CD14-positive monocyte (primary cell): ENCODE measurements at regions not wholly inside any gene's neighbourhood (a gene's known extent, or its start where the extent isn't known, plus 50 kb on each side); places are given as distances from the start of the nearest gene placed in this dataset.

Source experiments
- DNase-seq, 3 donors: peaks; one replicate each; pipeline ENCODE4 v3.0.0-alpha.2; 2011 to 2022
- H2AFZ ChIP-seq: 2 replicates; pipeline ENCODE4 v1.6.0; 2012; ENCODE audit warnings: mild to moderate bottlenecking, low read depth, low read length, inconsistent platforms; ENCODE audit not compliant: insufficient read depth, poor library complexity, severe bottlenecking
- H3K27ac ChIP-seq, 2 donors: 1 replicate in 1 of 2; 2 replicates in 1 of 2; pipeline ENCODE4 v1.5.1; 2012 to 2013; ENCODE audit warnings: low read length in 2 of 2, control low read depth in 1 of 2, inconsistent platforms in 1 of 2, low read depth in 1 of 2, mild to moderate bottlenecking in 1 of 2
- H3K27me3 ChIP-seq, 2 donors: one replicate each; pipeline versions ENCODE4 v1.6.0 to v1.6.1; 2011 to 2013; ENCODE audit warnings: low read length in 2 of 2; ENCODE audit not compliant: control insufficient read depth in 2 of 2, insufficient read depth in 2 of 2
- H3K36me3 ChIP-seq, 2 donors: replicated peaks in 1 of 2; 1 replicate in 1 of 2; 2 replicates in 1 of 2; pipeline versions ENCODE4 v1.5.1 to v1.6.1; 2012 to 2013; ENCODE audit warnings: low read length in 2 of 2, control low read depth in 1 of 2, inconsistent platforms in 1 of 2, mild to moderate bottlenecking in 1 of 2; ENCODE audit not compliant: insufficient read depth in 2 of 2, control insufficient read depth in 1 of 2
- H3K4me1 ChIP-seq, 2 donors: 1 replicate in 1 of 2; 2 replicates in 1 of 2; pipeline versions ENCODE4 v1.5.1 to v1.6.1; 2012 to 2013; ENCODE audit warnings: low read length in 2 of 2, control low read depth in 1 of 2, inconsistent platforms in 1 of 2, mild to moderate bottlenecking in 1 of 2, moderate library complexity in 1 of 2; ENCODE audit not compliant: insufficient read depth in 2 of 2, control insufficient read depth in 1 of 2
- H3K4me2 ChIP-seq: replicated peaks from 2 replicates; pipeline ENCODE3; 2012; ENCODE audit warnings: low read length, moderate library complexity, mild to moderate bottlenecking; ENCODE audit not compliant: poor library complexity, severe bottlenecking; ENCODE audit errors: extremely low read depth
- H3K4me3 ChIP-seq, 3 experiments: fragments of 200-600 bp in 1 of 3; sonication (generic) in 1 of 3; replicated peaks in 1 of 3; 1 replicate in 2 of 3; 2 replicates in 1 of 3; pipeline ENCODE4 v1.5.1; 2011 to 2013; ENCODE audit warnings: low read length in 3 of 3, mild to moderate bottlenecking in 3 of 3, control low read depth in 2 of 3, low read depth in 2 of 3, inconsistent platforms in 1 of 3, moderate library complexity in 1 of 3
- H3K79me2 ChIP-seq: 2 replicates; pipeline ENCODE4 v1.6.0; 2012; ENCODE audit warnings: mild to moderate bottlenecking, control low read depth, inconsistent platforms, low read length, moderate library complexity; ENCODE audit not compliant: insufficient read depth
- H3K9ac ChIP-seq: 2 replicates; pipeline ENCODE4 v1.6.0; 2017; ENCODE audit warnings: low read length, mild to moderate bottlenecking; ENCODE audit not compliant: insufficient read depth, poor library complexity, severe bottlenecking
- H3K9me3 ChIP-seq, 2 donors: replicated peaks in 1 of 2; 1 replicate in 1 of 2; 2 replicates in 1 of 2; pipeline versions ENCODE4 v1.5.1 to v1.6.1; 2012 to 2013; ENCODE audit warnings: low read length in 2 of 2, control low read depth in 1 of 2; ENCODE audit not compliant: control insufficient read depth in 1 of 2, insufficient read depth in 1 of 2
- H4K20me1 ChIP-seq: 2 replicates; pipeline ENCODE4 v1.6.0; 2012; ENCODE audit warnings: mild to moderate bottlenecking, low read length, control low read depth, moderate library complexity; ENCODE audit not compliant: insufficient read depth
- H3K27ac Mint-ChIP-seq, 7 donors: one replicate each; pipeline ENCODE4 v1.8.0; 2020; ENCODE audit warnings: mild to moderate bottlenecking in 7 of 7, mixed read lengths in 7 of 7, moderate library complexity in 6 of 7, inconsistent platforms in 2 of 7
- H3K27me3 Mint-ChIP-seq, 3 donors: one replicate each; pipeline ENCODE4 v1.8.0; 2021 to 2022; ENCODE audit warnings: low read depth in 3 of 3, mild to moderate bottlenecking in 3 of 3, mixed read lengths in 3 of 3, moderate library complexity in 3 of 3, inconsistent platforms in 1 of 3
- H3K36me3 Mint-ChIP-seq, 2 donors: one replicate each; pipeline ENCODE4 v1.8.0; 2020; ENCODE audit warnings: mixed read lengths in 2 of 2, inconsistent platforms in 1 of 2, mild to moderate bottlenecking in 1 of 2
- H3K4me1 Mint-ChIP-seq: one replicate; pipeline ENCODE4 v1.8.0; 2020; ENCODE audit warnings: mild to moderate bottlenecking, mixed read lengths
- H3K4me3 Mint-ChIP-seq, 2 donors: one replicate each; pipeline ENCODE4 v1.8.0; 2020; ENCODE audit warnings: mild to moderate bottlenecking in 2 of 2, mixed read lengths in 2 of 2, moderate library complexity in 1 of 2
- H3K9me3 Mint-ChIP-seq, 7 donors: one replicate each; pipeline ENCODE4 v1.8.0; 2020 to 2022; ENCODE audit warnings: mixed read lengths in 7 of 7, mild to moderate bottlenecking in 6 of 7, moderate library complexity in 6 of 7, inconsistent platforms in 2 of 7
- WGBS: methylation state at CpG from one replicate; pipeline ENCODE4 v1.1.5; 2013; ENCODE audit warnings: missing lambda C conversion rate; ENCODE audit not compliant: insufficient coverage; 5-methylcytosine and 5-hydroxymethylcytosine counted together
- intact Hi-C, 2 donors: fragments of 100-400 bp; cut with micrococcal nuclease; formaldehyde crosslinking; loops; one replicate each; pipeline versions ENCODE4 v1.15.0 to v1.15.1; 2023
- TF ChIP-seq, protein P1 (sequence below): fragments of 200-600 bp; IDR thresholded peaks from one replicate; pipeline ENCODE4 v1.8.0; 2022; ENCODE audit warnings: antibody characterized with exemption, mild to moderate bottlenecking

DNA sequence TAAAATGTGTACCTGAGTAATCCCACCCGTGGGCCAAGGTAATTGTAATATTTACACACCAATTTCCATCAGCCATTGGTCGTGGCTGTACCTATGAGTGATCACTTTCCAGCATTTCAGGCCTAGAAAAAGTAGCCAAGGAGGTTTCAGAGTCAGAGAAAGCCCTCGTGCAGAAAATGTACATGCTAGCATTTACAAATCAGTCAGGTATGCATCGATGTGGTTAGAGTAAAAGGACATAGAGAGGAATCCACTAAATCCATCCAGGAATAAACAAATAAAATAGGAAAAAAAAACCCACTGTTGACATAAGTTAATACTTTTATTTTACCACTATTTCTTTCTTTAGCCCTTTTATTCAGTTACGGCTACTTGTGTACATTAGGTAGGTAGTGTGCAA lies 256.8 kb downstream of the TRIML1 start:
- H3K4me2 ChIP-seq: no peak overlapping the region
- peaks cover 4 to 31% of the 10 kb centered on the region in 2 donors for H3K9me3 ChIP-seq
- no peaks in the 10 kb centered on the region for H3K36me3 Mint-ChIP-seq
- TF ChIP-seq, protein P1, sequence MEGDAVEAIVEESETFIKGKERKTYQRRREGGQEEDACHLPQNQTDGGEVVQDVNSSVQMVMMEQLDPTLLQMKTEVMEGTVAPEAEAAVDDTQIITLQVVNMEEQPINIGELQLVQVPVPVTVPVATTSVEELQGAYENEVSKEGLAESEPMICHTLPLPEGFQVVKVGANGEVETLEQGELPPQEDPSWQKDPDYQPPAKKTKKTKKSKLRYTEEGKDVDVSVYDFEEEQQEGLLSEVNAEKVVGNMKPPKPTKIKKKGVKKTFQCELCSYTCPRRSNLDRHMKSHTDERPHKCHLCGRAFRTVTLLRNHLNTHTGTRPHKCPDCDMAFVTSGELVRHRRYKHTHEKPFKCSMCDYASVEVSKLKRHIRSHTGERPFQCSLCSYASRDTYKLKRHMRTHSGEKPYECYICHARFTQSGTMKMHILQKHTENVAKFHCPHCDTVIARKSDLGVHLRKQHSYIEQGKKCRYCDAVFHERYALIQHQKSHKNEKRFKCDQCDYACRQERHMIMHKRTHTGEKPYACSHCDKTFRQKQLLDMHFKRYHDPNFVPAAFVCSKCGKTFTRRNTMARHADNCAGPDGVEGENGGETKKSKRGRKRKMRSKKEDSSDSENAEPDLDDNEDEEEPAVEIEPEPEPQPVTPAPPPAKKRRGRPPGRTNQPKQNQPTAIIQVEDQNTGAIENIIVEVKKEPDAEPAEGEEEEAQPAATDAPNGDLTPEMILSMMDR: no peak
- H3K9ac ChIP-seq: no peak overlapping the region
- no peak for DNase-seq
- H3K27me3 Mint-ChIP-seq: peaks cover 0 to 2% (median 0%) of the 10 kb centered on the region in 3 donors
- H3K27me3 ChIP-seq: no peaks in the 10 kb centered on the region
- intact Hi-C loops: no loop called here
- no peak overlapping the region for H3K4me3 ChIP-seq
- H3K4me1 Mint-ChIP-seq: no peaks in the 10 kb centered on the region
- 61% methylated on average over 2 of the region's 5 CpGs for WGBS
- no peaks in the 10 kb centered on the region for H4K20me1 ChIP-seq
- no peaks in the 10 kb centered on the region for H3K79me2 ChIP-seq
- peaks cover 8 to 27% (median 14%) of the 10 kb centered on the region in 7 donors for H3K9me3 Mint-ChIP-seq
- no peak overlapping the region for H3K27ac ChIP-seq
- no peak overlapping the region for H2AFZ ChIP-seq
- no peaks in the 10 kb centered on the region for H3K36me3 ChIP-seq
- no peak overlapping the region for H3K27ac Mint-ChIP-seq
- H3K4me3 Mint-ChIP-seq: no peak overlapping the region
- no peaks in the 10 kb centered on the region for H3K4me1 ChIP-seq

DNA sequence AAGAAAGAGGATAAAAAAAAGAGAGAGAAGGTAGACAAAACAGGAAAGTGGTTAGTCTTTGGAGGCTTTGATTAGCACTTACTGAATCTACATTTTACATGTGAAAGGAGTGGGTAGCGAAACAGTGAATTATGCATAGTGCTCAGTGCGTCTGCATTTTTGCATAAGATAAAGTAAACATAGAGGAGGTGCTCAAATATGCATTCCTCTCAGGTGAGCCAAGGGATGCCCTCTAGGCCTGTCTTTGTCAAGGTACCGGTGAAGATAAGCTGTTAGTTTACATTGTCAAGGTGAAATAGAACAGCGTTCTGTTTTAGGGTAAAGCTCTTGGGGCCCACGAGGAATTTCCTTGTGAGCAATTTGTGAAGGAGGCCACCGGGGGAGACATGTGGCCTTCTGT lies 260.6 kb downstream of the TRIML1 start:
- H3K9ac ChIP-seq: no peak overlapping the region
- no peak overlapping the region for H3K27ac ChIP-seq
- no peaks in the 10 kb centered on the region for H3K4me1 ChIP-seq
- no peak for DNase-seq
- no peak overlapping the region for H3K4me3 Mint-ChIP-seq
- H3K9me3 Mint-ChIP-seq: peaks cover 3 to 17% (median 9%) of the 10 kb centered on the region in 7 donors
- no peaks in the 10 kb centered on the region for H3K36me3 Mint-ChIP-seq
- no peaks in the 10 kb centered on the region for H4K20me1 ChIP-seq
- H3K27me3 ChIP-seq: no peaks in the 10 kb centered on the region
- WGBS: 40% methylated on average over 4 of the region's 6 CpGs
- intact Hi-C loops: no loop called here
- TF ChIP-seq, protein P1: no peak
- H3K4me3 ChIP-seq: no peak overlapping the region
- no peaks in the 10 kb centered on the region for H3K36me3 ChIP-seq
- H3K9me3 ChIP-seq: peaks cover 7 to 9% of the 10 kb centered on the region in 2 donors
- H2AFZ ChIP-seq: no peak overlapping the region
- H3K27ac Mint-ChIP-seq: no peak overlapping the region
- H3K4me2 ChIP-seq: no peak overlapping the region
- no peaks in the 10 kb centered on the region for H3K27me3 Mint-ChIP-seq
- H3K4me1 Mint-ChIP-seq: no peaks in the 10 kb centered on the region
- H3K79me2 ChIP-seq: no peaks in the 10 kb centered on the region
